Heart right ventricle (tissue), 16 donors: ENCODE measurements at regions not wholly inside any gene's neighbourhood (a gene's known extent, or its start where the extent isn't known, plus 50 kb on each side); places are given as distances from the start of the nearest gene placed in this dataset.

ENCODE experiments used
- ATAC-seq, 8 donors: fragments of 200-7000 bp; cut with Tn5 transposase; one replicate each; pipeline ENCODE4 v1.9.1; 2020; ENCODE audit warnings: mild to moderate bottlenecking in 8 of 8, moderate library complexity in 8 of 8, moderate number of reproducible peaks in 1 of 8
- DNase-seq, 2 donors: peaks; one replicate each; pipeline ENCODE4 v3.0.0-alpha.2; 2020
- H3K27ac ChIP-seq, 10 donors: fragments of 200-600 bp; sonication (generic) in 2 of 10; one replicate each; pipeline versions ENCODE4 v1.5.0 to v1.8.0; 2020 to 2022; ENCODE audit warnings: mild to moderate bottlenecking in 3 of 10
- H3K27me3 ChIP-seq, 7 donors: fragments of 200-600 bp; one replicate each; pipeline ENCODE4 v1.8.0; 2021 to 2022; ENCODE audit warnings: mild to moderate bottlenecking in 2 of 7
- H3K36me3 ChIP-seq, 9 donors: fragments of 200-600 bp; sonication (generic) in 1 of 9; one replicate each; pipeline versions ENCODE4 v1.5.0 to v1.8.0; 2020 to 2022; ENCODE audit warnings: mild to moderate bottlenecking in 2 of 9
- H3K4me1 ChIP-seq, 9 donors: fragments of 200-600 bp; sonication (generic) in 1 of 9; one replicate each; pipeline versions ENCODE4 v1.5.0 to v1.8.0; 2020 to 2022; ENCODE audit warnings: mild to moderate bottlenecking in 4 of 9
- H3K4me3 ChIP-seq, 10 donors: fragments of 200-600 bp; sonication (generic) in 2 of 10; one replicate each; pipeline versions ENCODE4 v1.5.0 to v1.8.0; 2020 to 2022; ENCODE audit warnings: mild to moderate bottlenecking in 7 of 10, moderate library complexity in 2 of 10
- H3K9me3 ChIP-seq, 11 donors: fragments of 200-600 bp in 10 of 11; sonication (generic) in 2 of 11; one replicate each; pipeline versions ENCODE4 v1.5.0 to v1.8.0; 2013 to 2022; ENCODE audit warnings: mild to moderate bottlenecking in 2 of 11, control low read depth in 1 of 11, moderate library complexity in 1 of 11
- CTCF ChIP-seq, 9 donors: fragments of 200-600 bp; sonication (generic) in 2 of 9; IDR thresholded peaks; one replicate each; pipeline versions ENCODE4 v1.5.0 to v1.8.0; 2021 to 2022; ENCODE audit warnings: antibody characterized with exemption in 9 of 9, mild to moderate bottlenecking in 5 of 9, moderate library complexity in 1 of 9
- WGBS, 2 donors: extraction: QIAGEN DNeasy Blood & Tissue Kit; methylation state at CpG; one replicate each; pipeline ENCODE4 v1.1.7; 2013; ENCODE audit warnings: inconsistent platforms in 1 of 2; 5-methylcytosine and 5-hydroxymethylcytosine counted together
- intact Hi-C, 10 donors: fragments of 100-400 bp; cut with DNase I; formaldehyde crosslinking; loops; one replicate each; pipeline versions ENCODE4 v1.11.1 to v1.14.2; 2022
- donor health status: Arrhythmogenic right ventricular cardiomyopathy.
- donor health status: ischemic (EF 13 %, LVEDD 7.1; RV severe dilation, severe dysfunction).
- donor health status: healthy with polysubstance abuse.
- donor health status: DM: no; HTN: yes; CAD: no.
- donor health status: DM: no; HTN: no; CAD: no.
- donor health status: ischemic (EF 25% LVEDD 6.9; RV normal size, moderate dysfunction).
- donor health status: ischemic (EF 25% LVEDD 5.7; RV mildly dilated, moderate dysfunction).
- donor health status: healthy.
- donor health status: DM: yes; HTN: yes; CAD: no.
- donor health status: Ischemic cardiomyopathy.
- donor health status: ischemic (EF 35%, LVEDD 5.7; RV mildly dilated, moderate dysfunction).
- donor health status: nonischemic (EF 11% LVEDD 7.7; RV severe dilation, severe dysfunction).
- donor health status: DM: yes; HTN: yes; CAD: no.
- donor health status: PGD.
- donor health status: ischemic (EF 29% LVEDD 5.4; RV normal size, mild dysfunction).
- donor health status: nonischemic (EF 23%, LVEDD 6.1; RV moderate dilation, normal function).

DNA sequence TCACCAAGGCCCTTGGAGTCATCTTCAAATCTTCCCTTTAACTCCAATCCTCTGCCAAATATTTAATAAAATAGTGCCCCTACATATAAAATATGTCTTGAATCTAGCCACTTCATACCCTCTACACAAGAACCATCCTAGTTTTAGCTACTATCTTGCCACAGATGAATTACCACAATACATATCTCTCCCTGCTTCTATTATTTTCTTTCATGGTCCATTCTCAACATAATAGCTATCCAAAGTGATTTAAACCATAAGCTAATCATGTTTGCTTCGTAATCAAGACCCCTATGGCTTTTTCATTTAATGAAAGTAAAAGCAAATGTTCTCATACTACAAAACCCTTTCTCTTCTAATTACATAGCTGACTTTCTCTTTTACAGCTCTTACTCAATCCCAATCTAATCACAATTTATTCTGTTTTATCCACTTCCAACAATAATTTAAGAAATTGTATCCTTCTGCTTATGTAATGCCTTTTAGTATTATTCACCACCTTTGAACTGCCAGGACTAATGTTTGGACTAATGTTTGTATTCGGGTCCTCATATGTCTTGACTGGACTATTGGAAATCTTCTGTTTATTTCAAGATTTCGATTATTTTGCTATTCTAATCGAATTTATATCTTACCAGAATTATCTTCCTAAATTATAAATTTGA, 412.0 kb downstream of the SLITRK1 start:
- Histone ChIP-seq H3K27ac (no peak overlapping the region), H3K4me3 (no peak overlapping the region), H3K9me3 (peaks cover 0 to 28% (median 0%) of the 10 kb centered on the region in 11 donors), H3K36me3 (no peaks in the 10 kb centered on the region), H3K4me1 (no peaks in the 10 kb centered on the region), H3K27me3 (no peaks in the 10 kb centered on the region)
- DNase-seq (no peak), ATAC-seq (no peak)
- 69 to 70% methylated on average over 4 of the region's 4 CpGs for WGBS, 2 donors
- no peak for TF ChIP-seq CTCF (IDR thresholded peaks at IDR 0.05)
- intact Hi-C loops = no loop called here

- Histone ChIP-seq H3K4me1 (no peaks in the 10 kb centered on the region), H3K27ac (no peak overlapping the region), H3K9me3 (peaks cover 0 to 38% (median 3%) of the 10 kb centered on the region in 11 donors), H3K4me3 (no peak overlapping the region), H3K27me3 (no peaks in the 10 kb centered on the region), H3K36me3 (no peaks in the 10 kb centered on the region)
- intact Hi-C loops = no loop called here
- no peak for DNase-seq
- ATAC-seq = no peak
- no peak for TF ChIP-seq CTCF (IDR thresholded peaks at IDR 0.05)
- WGBS, 2 donors = 91 to 94% methylated on average over 11 of the region's 11 CpGs
Observed at GRCh38 chr13:83453723-83454122, 428.6 kb downstream of the SLITRK1 start.

DNA sequence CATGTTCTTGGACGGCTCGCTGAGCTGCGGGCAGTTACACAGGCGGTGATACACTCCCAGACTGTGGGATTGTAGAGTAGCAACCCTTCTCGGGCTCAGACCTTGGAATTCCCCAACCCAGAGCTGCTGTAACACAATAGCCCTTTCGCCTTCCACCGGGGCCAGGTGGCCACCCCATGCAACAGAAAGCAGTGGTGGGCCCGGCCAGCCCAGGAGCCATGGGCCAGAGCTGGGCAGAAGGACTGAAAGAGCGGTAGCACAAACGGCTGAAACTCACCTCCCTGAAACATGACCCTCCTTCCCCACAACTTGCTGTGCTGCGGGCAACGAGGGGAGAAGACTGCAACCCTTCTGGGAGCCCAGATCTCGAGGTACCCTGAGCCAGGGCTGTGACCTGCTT, 429.0 kb downstream of the SLITRK1 start:
- no peaks in the 10 kb centered on the region for H3K27me3 ChIP-seq
- ATAC-seq = no peak
- H3K36me3 ChIP-seq = no peaks in the 10 kb centered on the region
- no peak for TF ChIP-seq CTCF (IDR thresholded peaks at IDR 0.05)
- H3K9me3 ChIP-seq = peaks cover 0 to 35% (median under 1%) of the 10 kb centered on the region in 11 donors
- WGBS, 2 donors = 92% methylated on average over 13 of the region's 13 CpGs
- intact Hi-C loops = no loop called here
- H3K4me1 ChIP-seq = no peaks in the 10 kb centered on the region
- H3K27ac ChIP-seq = no peak overlapping the region
- DNase-seq = peak in 1 of 2 donors; percentile 3
- H3K4me3 ChIP-seq = no peak overlapping the region

GRCh38 chr13:83452292-83452950, 429.9 kb downstream of the SLITRK1 start:
- peak in 1 of 2 donors; percentile 4 for DNase-seq
- Histone ChIP-seq H3K4me3 (no peak overlapping the region), H3K9me3 (peaks cover 0 to 28% (median 0%) of the 10 kb centered on the region in 11 donors), H3K27me3 (no peaks in the 10 kb centered on the region), H3K4me1 (no peaks in the 10 kb centered on the region), H3K36me3 (no peaks in the 10 kb centered on the region), H3K27ac (no peak overlapping the region)
- TF ChIP-seq CTCF (IDR thresholded peaks at IDR 0.05) = no peak
- intact Hi-C loops = no loop called here
- ATAC-seq = no peak
- 92% methylated on average over 26 of the region's 26 CpGs for WGBS, 2 donors
